ENCODE measurements at regions not wholly inside any gene's neighbourhood (a gene's known extent, or its start where the extent isn't known, plus 50 kb on each side); places are given as distances from the start of the nearest gene placed in this dataset.

DNA sequence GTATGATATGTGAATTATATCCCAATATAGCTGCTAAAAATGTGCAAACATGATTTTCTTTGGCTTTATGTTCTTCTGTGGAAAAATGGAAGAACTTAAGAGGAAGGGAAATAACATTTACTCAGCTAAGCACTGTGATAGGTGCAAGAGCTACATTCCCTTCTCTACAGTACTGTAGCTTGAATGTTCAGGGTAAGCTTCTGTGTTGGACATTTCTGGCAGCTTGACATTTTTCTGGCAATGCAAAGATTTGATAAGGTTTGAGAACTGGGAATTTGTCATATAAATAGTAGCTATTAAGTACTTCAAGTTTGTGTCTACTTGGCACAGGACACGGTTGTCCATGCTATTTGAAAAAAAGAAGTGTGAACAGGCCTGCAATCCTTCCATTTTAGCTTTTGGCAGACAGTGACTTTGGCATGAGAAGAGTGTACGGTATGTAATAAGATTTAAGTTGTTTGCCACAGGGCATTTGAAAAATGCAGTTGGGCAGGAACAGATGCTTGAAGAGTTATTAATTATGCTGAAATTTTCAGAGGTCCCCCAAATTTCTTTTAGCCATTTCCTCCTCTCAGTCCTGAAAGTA is 77.6 kb downstream of the KIF4B start:
- in situ Hi-C loops (cut with HindIII; ENCODE audit: low pct_ligation_motif_present, low sequenced_read_pairs), result no loop called here
- no peak for DNase-seq
- H3K27me3 ChIP-seq (replicated peaks), result no peaks in the 10 kb centered on the region

DNA sequence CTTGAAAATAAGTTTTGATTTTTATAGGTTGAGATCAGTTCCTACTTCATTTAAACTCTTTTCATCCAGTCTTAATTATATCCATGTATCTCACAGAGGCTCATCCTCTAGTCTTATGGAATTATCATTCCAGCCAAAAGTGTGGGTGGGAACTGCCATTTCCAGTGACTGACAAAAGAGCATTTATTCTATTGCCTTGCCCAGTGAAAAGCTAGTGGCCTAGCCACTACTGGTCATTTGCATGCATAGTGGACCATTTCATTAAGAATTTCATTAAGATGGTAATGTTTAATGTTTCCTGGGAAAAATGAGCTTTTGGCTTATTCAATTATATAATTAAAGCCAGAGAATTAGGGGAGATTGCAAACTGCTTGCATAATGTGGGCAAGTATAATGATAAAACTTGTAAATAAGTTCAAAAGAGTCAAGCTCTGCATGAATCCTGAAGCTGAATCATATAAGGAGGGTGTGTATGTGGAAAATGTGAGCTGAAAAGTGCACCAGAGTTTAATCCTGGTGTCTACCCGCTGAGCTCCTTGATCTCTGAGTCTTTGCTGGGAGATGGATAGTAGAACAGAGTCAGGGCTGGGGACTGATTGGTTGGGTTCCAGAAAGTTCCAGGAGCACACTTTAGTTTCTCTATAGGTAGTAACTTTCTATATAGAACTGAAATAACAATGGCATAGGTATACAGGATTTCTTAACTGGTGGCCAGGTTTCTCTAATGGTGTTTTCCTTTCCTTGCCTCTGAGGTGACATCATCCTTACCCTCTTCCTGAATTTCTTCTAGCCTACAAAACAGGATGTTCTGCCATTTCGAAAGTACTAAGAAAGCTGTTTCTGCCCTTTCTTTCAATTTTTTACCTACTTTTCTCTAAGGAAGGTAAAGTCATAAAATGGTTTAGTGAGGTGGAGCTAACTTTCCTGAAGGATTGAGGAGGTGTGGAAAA is 78.5 kb downstream of the KIF4B start:
- no peaks in the 10 kb centered on the region for H3K27me3 ChIP-seq (replicated peaks)
- TF ChIP-seq, protein P1, sequence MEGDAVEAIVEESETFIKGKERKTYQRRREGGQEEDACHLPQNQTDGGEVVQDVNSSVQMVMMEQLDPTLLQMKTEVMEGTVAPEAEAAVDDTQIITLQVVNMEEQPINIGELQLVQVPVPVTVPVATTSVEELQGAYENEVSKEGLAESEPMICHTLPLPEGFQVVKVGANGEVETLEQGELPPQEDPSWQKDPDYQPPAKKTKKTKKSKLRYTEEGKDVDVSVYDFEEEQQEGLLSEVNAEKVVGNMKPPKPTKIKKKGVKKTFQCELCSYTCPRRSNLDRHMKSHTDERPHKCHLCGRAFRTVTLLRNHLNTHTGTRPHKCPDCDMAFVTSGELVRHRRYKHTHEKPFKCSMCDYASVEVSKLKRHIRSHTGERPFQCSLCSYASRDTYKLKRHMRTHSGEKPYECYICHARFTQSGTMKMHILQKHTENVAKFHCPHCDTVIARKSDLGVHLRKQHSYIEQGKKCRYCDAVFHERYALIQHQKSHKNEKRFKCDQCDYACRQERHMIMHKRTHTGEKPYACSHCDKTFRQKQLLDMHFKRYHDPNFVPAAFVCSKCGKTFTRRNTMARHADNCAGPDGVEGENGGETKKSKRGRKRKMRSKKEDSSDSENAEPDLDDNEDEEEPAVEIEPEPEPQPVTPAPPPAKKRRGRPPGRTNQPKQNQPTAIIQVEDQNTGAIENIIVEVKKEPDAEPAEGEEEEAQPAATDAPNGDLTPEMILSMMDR (IDR thresholded peaks at IDR 0.05; ENCODE audit: low read depth, low read length, missing control alignments), result no peak
- DNase-seq, result no peak
- no peak overlapping the region for H3K4me3 ChIP-seq (ENCODE audit: low read depth, low read length)
- H3K27ac ChIP-seq, result no peak overlapping the region
- in situ Hi-C loops (cut with HindIII; ENCODE audit: low pct_ligation_motif_present, low sequenced_read_pairs), result no loop called here
- no peaks in the 10 kb centered on the region for H3K36me3 ChIP-seq (replicated peaks)

More for the DNA sequence above, 77.6 kb downstream of the KIF4B start:
- H3K4me3 ChIP-seq (ENCODE audit: low read depth, low read length), result no peak overlapping the region
- H3K36me3 ChIP-seq (replicated peaks), result no peaks in the 10 kb centered on the region
- TF ChIP-seq, protein P1 (IDR thresholded peaks at IDR 0.05; ENCODE audit: low read depth, low read length, missing control alignments), result no peak
- no peak overlapping the region for H3K27ac ChIP-seq

DNA sequence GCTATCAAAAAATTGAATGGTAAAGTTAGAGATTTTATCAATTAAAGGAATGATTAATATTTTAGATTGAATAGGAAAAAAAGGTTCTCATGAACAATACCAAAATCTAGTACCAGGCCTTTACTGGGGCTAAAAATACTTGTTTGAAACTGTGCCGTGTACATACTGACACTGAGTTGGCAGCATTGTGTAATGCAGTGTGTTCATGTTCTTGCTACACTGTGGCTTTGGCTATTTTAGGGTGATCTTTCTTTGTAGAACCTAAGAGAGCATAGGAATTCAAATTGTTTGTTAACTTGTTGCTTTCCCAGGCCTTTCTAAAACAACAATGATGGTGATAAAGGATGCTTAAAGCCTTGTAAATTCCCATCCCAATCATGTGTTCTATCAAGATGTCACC is 80.9 kb downstream of the KIF4B start:
- Histone ChIP-seq H3K4me3 (ENCODE audit: low read depth, low read length) (no peak overlapping the region), H3K27ac (no peak overlapping the region), H3K36me3 (replicated peaks) (no peaks in the 10 kb centered on the region), H3K27me3 (replicated peaks) (no peaks in the 10 kb centered on the region)
- in situ Hi-C loops (cut with HindIII; ENCODE audit: low pct_ligation_motif_present, low sequenced_read_pairs), result no loop called here
- TF ChIP-seq, protein P1 (IDR thresholded peaks at IDR 0.05; ENCODE audit: low read depth, low read length, missing control alignments), result no peak
- DNase-seq, result no peak

DNA sequence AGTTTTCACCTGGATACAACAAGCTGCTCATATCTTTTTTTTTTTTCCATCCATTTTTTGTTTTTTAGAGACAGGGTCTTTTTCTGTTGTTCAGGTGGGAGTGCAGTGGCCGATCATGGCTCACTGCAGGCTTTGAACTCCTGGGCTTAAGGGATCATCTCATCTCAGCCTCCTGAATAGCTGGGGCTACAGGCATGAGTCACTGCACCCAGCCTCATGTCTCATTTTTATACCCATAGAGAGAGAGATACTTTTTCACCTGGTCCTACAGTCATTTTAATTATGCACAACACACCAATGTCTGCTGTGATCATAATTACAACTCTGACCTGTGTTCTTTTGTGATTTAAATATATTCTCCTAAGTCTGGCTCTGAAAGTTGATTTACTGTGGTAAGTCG is 84.4 kb downstream of the KIF4B start:
- TF ChIP-seq, protein P1 (IDR thresholded peaks at IDR 0.05; ENCODE audit: low read depth, low read length, missing control alignments), result no peak
- Histone ChIP-seq H3K27me3 (replicated peaks) (no peaks in the 10 kb centered on the region), H3K27ac (no peak overlapping the region), H3K4me3 (ENCODE audit: low read depth, low read length) (no peak overlapping the region), H3K36me3 (replicated peaks) (no peaks in the 10 kb centered on the region)
- no peak for DNase-seq
- in situ Hi-C loops (cut with HindIII; ENCODE audit: low pct_ligation_motif_present, low sequenced_read_pairs), result no loop called here

DNA sequence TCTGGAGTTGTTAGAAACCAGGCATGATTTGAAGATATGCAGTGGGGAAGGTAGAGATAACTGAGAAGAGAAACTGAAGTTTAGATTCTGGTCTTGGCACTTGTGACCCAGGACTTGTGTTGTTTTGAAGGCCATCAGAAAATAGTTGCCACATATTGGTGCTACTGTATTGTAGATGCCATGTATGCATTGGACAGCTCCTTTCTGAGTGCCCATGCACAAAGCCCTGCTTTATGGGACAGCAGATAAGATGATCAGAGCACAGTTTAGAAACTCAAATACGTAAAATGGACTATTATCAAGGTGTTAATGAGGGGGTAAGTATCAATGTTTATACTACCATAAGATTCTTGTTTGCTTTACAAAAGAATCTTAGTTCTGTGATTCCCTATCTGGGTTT is 84.9 kb downstream of the KIF4B start:
- Histone ChIP-seq H3K36me3 (replicated peaks) (no peaks in the 10 kb centered on the region), H3K27me3 (replicated peaks) (no peaks in the 10 kb centered on the region), H3K4me3 (ENCODE audit: low read depth, low read length) (no peak overlapping the region), H3K27ac (no peak overlapping the region)
- TF ChIP-seq, protein P1 (IDR thresholded peaks at IDR 0.05; ENCODE audit: low read depth, low read length, missing control alignments), result no peak
- in situ Hi-C loops (cut with HindIII; ENCODE audit: low pct_ligation_motif_present, low sequenced_read_pairs), result no loop called here
- DNase-seq, result no peak
